Esophagus (tissue), 2 donors: ENCODE measurements at regions not wholly inside any gene's neighbourhood (a gene's known extent, or its start where the extent isn't known, plus 50 kb on each side); places are given as distances from the start of the nearest gene placed in this dataset.

ENCODE experiments used
- H3K27ac ChIP-seq, 2 donors: one replicate each; pipeline ENCODE4 v1.5.1; 2013; ENCODE audit warnings: low read depth in 2 of 2, mild to moderate bottlenecking in 2 of 2, inconsistent platforms in 1 of 2, low read length in 1 of 2, moderate library complexity in 1 of 2
- H3K27me3 ChIP-seq, 2 donors: one replicate each; pipeline ENCODE4 v1.6.1; 2013; ENCODE audit warnings: low read length in 2 of 2, control low read depth in 1 of 2, mild to moderate bottlenecking in 1 of 2; ENCODE audit not compliant: insufficient read depth in 2 of 2, control insufficient read depth in 1 of 2
- H3K36me3 ChIP-seq, 2 donors: one replicate each; pipeline ENCODE4 v1.6.1; 2013; ENCODE audit warnings: low read length in 1 of 2; ENCODE audit not compliant: control insufficient read depth in 2 of 2, insufficient read depth in 2 of 2
- H3K4me1 ChIP-seq, 2 donors: one replicate each; pipeline ENCODE4 v1.6.1; 2013; ENCODE audit warnings: low read length in 1 of 2; ENCODE audit not compliant: control insufficient read depth in 2 of 2, insufficient read depth in 2 of 2
- H3K4me3 ChIP-seq, 2 donors: one replicate each; pipeline ENCODE4 v1.5.1; 2013; ENCODE audit warnings: low read length in 2 of 2, mild to moderate bottlenecking in 2 of 2, low read depth in 1 of 2, moderate library complexity in 1 of 2
- H3K9me3 ChIP-seq, 2 donors: one replicate each; pipeline ENCODE4 v1.6.1; 2013; ENCODE audit warnings: mild to moderate bottlenecking in 2 of 2, low read depth in 1 of 2, low read length in 1 of 2, moderate library complexity in 1 of 2; ENCODE audit not compliant: control insufficient read depth in 2 of 2, insufficient read depth in 1 of 2
- WGBS, 2 donors: extraction: QIAGEN DNeasy Blood & Tissue Kit; methylation state at CpG; one replicate each; pipeline ENCODE4 v1.1.7; 2013; 5-methylcytosine and 5-hydroxymethylcytosine counted together
- donor health status: healthy with polysubstance abuse.
- donor health status: Bipolar disorder and iron deficiency.

DNA sequence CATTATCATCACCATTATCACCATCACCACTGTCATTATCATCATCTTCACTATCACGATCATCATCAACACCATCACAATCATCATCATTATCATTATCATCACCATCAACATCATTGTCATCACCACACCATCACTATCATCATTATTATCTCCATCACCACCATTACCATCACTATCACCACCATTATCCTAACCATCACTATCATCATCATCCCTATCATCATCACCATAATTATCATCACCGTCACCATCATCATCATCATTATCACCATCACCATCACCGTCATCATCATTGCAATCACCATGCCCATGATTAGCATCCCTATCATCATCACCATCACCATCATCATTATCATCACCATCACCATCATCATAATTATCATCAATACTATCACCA is 311.9 kb downstream of the IRX2 start:
- 95 to 96% methylated on average over 3 of the region's 3 CpGs for WGBS, 2 donors
- no peaks in the 10 kb centered on the region for H3K36me3 ChIP-seq
- no peak overlapping the region for H3K4me3 ChIP-seq

DNA sequence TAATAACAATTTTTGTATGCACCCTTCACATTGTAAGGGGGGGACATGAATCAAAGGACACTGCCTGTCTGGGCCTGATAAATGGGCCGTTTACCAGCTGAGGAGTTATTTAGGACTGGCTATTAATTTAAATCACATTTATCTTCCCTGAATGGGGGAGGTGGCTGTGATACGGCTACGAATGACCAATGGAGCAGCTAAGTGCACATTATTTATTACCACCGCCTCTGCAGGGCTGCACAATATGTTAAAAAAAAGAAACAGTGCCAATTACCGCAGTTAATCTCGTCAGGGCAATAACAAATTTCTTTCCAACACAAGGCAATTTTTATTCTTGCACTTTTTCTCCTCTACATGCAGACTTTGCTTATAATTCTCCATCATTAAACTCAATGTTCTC is 318.4 kb downstream of the IRX2 start:
- H3K36me3 ChIP-seq = no peaks in the 10 kb centered on the region
- H3K27ac ChIP-seq = no peak overlapping the region
- no peaks in the 10 kb centered on the region for H3K9me3 ChIP-seq
- WGBS, 2 donors = 48 to 55% methylated on average over 6 of the region's 6 CpGs
- H3K4me3 ChIP-seq = no peak overlapping the region
- no peaks in the 10 kb centered on the region for H3K4me1 ChIP-seq
- no peaks in the 10 kb centered on the region for H3K27me3 ChIP-seq

More for the DNA sequence above, 311.9 kb downstream of the IRX2 start:
- Histone ChIP-seq H3K4me1 (no peaks in the 10 kb centered on the region), H3K27ac (no peak overlapping the region), H3K9me3 (no peaks in the 10 kb centered on the region), H3K27me3 (no peaks in the 10 kb centered on the region)

DNA sequence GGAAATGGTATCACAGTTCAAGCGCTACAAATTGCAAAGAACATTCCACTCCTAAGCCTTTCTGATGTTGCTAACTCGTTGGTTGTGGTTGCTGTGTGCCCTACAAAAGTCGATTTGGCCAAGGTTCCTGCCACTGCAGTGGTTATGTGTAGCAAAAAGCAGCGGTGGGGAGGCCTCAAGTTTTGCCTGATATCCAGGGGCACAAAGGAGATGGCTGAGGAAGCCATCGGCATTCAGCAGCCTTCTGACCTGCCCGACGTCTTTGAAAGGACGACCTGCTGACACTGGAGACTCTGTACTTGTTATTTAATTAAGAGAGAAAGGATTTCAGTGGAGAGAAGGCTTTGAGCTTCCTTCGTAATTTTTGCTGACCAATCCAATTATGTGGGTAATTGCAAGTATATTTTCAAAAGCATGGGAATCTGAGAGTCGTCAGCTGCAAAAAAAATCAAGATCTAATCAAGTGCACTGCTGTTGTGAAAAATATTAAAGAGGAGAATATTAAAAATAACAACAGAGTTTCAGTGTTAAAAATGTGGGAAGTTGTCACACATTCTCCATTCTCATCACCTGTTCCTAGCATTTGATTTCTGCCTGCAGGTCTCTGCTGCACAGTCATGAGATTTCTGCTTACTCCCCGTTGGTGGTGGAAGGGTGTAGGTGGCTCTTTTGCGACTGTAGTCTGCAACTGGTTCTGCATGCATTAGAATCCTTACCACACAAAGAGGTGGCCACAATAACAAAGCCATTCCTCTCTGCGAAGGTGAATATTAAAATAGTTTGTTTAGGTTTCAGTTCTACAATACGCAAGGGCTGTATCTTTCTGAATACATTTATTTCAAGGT is 319.2 kb downstream of the IRX2 start:
- no peaks in the 10 kb centered on the region for H3K9me3 ChIP-seq
- no peaks in the 10 kb centered on the region for H3K27me3 ChIP-seq
- no peak overlapping the region for H3K27ac ChIP-seq
- H3K4me3 ChIP-seq = no peak overlapping the region
- H3K4me1 ChIP-seq = no peaks in the 10 kb centered on the region
- WGBS, 2 donors = 61 to 63% methylated on average over 14 of the region's 14 CpGs
- H3K36me3 ChIP-seq = no peaks in the 10 kb centered on the region

DNA sequence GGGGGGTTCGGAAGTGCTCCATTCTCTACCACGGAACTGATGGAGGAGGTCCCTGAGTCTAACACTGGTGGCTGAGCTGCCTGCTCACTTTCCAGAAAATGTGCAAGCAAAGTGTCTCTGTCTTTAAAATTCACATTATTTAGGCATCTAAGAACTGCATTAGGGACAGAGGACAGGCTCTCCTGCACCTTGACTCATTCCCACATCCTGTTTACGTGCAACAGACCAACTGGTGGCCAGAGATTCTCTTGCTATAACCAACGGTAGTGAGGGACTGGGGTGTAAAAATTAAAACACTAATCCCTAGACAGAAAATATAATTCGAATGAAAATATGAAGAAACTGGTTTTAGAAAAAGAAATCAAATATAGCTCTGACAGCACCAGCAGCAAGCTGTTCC is 320.9 kb downstream of the IRX2 start:
- no peak overlapping the region for H3K4me3 ChIP-seq
- no peak overlapping the region for H3K27ac ChIP-seq
- H3K36me3 ChIP-seq = no peaks in the 10 kb centered on the region
- H3K27me3 ChIP-seq = no peaks in the 10 kb centered on the region
- WGBS, 2 donors = 73% methylated on average over 5 of the region's 5 CpGs
- no peaks in the 10 kb centered on the region for H3K4me1 ChIP-seq
- H3K9me3 ChIP-seq = no peaks in the 10 kb centered on the region

DNA sequence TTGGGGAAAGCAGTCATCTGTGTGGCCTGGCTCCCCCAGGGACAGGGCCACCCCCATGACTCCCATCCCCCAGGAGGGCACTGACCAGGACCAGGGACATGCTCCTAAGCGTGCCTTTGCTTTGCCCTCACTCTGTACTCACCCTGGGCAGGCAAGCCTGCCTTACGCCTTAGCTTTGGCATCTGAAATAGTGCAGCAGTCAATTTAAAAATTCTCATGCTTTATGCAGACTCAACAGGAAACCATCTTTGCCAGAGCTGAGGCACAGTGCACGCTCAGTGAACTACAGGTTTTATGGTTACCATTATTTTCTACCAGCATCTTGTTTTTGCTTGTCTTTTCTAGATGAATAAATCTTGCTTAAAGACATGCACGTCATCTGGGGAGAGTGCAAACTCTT is 323.5 kb downstream of the IRX2 start:
- H3K9me3 ChIP-seq = no peaks in the 10 kb centered on the region
- H3K36me3 ChIP-seq = no peaks in the 10 kb centered on the region
- WGBS, 2 donors = 67 to 72% methylated on average over 4 of the region's 4 CpGs
- H3K4me1 ChIP-seq = no peaks in the 10 kb centered on the region
- no peak overlapping the region for H3K27ac ChIP-seq
- H3K4me3 ChIP-seq = no peak overlapping the region
- H3K27me3 ChIP-seq = no peaks in the 10 kb centered on the region

DNA sequence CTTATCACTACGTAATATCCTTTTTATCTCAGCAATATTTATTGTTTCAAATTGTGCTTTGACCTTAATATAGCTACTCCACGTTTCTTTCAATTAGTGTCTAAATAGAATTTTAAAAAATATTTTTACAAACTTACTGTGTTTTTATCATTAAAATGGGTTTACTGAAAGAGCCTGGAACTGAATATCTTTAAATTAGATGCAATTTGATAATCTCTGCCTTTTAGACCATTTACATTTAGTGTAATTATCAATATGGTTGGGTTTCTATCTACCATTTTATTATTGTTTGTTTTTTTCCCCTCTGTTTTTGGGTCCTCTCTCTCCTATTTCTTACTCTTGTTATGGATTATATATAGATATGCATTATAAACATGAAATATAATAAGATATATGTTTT is 327.8 kb downstream of the IRX2 start:
- Histone ChIP-seq H3K27me3 (no peaks in the 10 kb centered on the region), H3K4me3 (no peak overlapping the region), H3K4me1 (no peaks in the 10 kb centered on the region), H3K27ac (no peak overlapping the region), H3K9me3 (no peaks in the 10 kb centered on the region), H3K36me3 (no peaks in the 10 kb centered on the region)
- 80 to 81% methylated on average over 2 of the region's 2 CpGs for WGBS, 2 donors

DNA sequence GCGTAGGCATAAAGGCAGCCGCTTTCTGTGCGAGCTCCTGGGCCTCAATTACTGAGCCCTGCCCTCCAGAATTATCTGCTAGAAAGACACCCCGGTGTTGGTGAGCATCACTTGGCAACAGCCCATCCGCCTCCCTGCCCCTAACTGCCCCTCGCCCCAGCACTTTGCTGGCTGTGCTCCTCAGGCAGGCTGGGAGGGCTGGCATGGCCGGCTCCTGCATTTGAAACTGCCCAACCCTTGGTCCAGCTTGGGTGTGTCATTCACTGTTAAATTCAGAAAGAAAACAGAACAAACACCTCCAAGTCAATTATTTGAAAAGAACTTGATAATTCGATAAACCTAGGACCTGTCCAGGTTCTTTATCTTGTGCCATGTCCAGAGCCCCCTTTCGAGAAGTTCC is 334.2 kb downstream of the IRX2 start:
- no peak overlapping the region for H3K27ac ChIP-seq
- H3K9me3 ChIP-seq = peaks cover 0 to 3% of the 10 kb centered on the region in 2 donors
- H3K36me3 ChIP-seq = no peaks in the 10 kb centered on the region
- 86 to 89% methylated on average over 9 of the region's 9 CpGs for WGBS, 2 donors
- no peaks in the 10 kb centered on the region for H3K4me1 ChIP-seq
- no peak overlapping the region for H3K4me3 ChIP-seq
- H3K27me3 ChIP-seq = no peaks in the 10 kb centered on the region

DNA sequence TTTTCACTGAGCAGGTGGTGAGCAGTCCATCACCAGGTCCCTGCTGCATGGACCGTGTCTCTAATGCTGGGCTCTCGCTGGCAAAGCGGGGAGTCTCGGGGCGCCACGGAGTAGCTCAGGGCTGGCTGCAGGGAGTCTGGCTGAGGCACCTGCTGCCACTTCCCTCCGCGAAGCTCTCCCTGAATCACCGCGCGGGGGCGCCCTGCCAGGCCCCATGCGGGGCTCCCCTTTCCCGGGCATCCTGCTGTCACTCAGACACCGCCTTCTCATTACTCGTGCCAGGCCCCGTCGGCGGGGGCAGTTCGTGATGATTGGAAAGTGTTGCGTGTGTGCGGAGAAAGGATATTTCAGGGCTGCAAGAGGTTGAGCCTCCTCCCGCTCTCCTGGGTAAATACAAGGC is 335.8 kb downstream of the IRX2 start:
- Histone ChIP-seq H3K36me3 (no peaks in the 10 kb centered on the region), H3K9me3 (peaks cover 0 to 3% of the 10 kb centered on the region in 2 donors), H3K27me3 (no peaks in the 10 kb centered on the region), H3K4me1 (no peaks in the 10 kb centered on the region), H3K27ac (no peak overlapping the region), H3K4me3 (no peak overlapping the region)
- 51% methylated on average over 23 of the region's 23 CpGs for WGBS, 2 donors

DNA sequence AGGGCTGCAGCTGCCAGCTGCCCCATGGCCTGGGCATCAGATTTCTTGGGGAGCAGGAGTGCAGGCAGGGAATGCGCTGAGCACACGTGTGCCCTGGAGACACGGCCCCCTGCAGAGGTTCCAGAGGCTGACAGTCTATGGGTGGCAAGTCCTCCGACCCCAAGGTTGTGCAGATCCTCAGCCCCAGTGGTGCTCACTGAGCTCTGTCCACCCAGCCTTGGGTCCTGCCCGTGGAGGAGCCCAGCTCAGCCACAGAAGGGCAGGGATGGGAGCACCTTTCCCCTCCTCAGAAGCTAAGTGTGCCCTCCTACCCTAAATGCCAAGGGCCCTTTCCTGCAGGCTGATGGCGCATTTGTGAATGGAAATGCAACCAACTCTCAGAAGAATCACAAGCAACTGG is 341.0 kb downstream of the IRX2 start:
- H3K4me1 ChIP-seq = no peaks in the 10 kb centered on the region
- H3K27ac ChIP-seq = no peak overlapping the region
- no peak overlapping the region for H3K4me3 ChIP-seq
- H3K9me3 ChIP-seq = peaks cover 0 to 3% of the 10 kb centered on the region in 2 donors
- H3K36me3 ChIP-seq = no peaks in the 10 kb centered on the region
- 78 to 83% methylated on average over 6 of the region's 6 CpGs for WGBS, 2 donors
- no peaks in the 10 kb centered on the region for H3K27me3 ChIP-seq

DNA sequence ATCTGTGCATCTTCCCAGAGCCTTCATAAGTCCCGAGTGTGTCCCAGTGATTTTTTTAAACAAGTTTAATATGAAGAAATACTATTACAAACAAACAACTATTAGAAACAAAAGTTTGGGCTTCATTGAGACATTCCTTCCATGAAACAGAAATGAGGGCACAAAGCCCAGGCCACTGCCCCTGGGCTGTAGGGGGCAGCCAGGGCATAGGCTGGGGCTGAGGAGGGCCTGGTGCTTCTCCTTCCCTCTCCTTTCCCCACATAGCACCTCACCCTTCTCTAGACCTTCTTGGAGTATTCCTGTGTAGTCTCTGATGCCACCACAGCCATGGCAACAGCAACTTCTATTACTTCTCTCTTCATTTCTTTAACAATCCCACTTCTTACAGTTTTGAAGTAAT is 348.2 kb downstream of the IRX2 start:
- H3K36me3 ChIP-seq = no peaks in the 10 kb centered on the region
- WGBS, 2 donors = 23 to 41% methylated on average over 1 of the region's 1 CpG

More for the DNA sequence above, 348.2 kb downstream of the IRX2 start:
- no peaks in the 10 kb centered on the region for H3K4me1 ChIP-seq
- H3K9me3 ChIP-seq = no peaks in the 10 kb centered on the region
- H3K27me3 ChIP-seq = no peaks in the 10 kb centered on the region
- no peak overlapping the region for H3K4me3 ChIP-seq
- H3K27ac ChIP-seq = no peak overlapping the region
